B cell (primary cell): ENCODE measurements at regions not wholly inside any gene's neighbourhood (a gene's known extent, or its start where the extent isn't known, plus 50 kb on each side); places are given as distances from the start of the nearest gene placed in this dataset.

ENCODE experiments used
- ATAC-seq: fragments of 200-7000 bp; cut with Tn5 transposase; one replicate; pipeline ENCODE4 v1.10.0; 2021; ENCODE audit warnings: low read depth, mild to moderate bottlenecking, moderate number of reproducible peaks, moderate library complexity
- CTCF ChIA-PET: fragments of 350-600 bp; sonication (Branson Sonifier 250); formaldehyde crosslinking; loops from one replicate; lab custom pipeline; 2021; ENCODE audit warnings: antibody characterized with exemption, inconsistent platforms; lab: Charles Lee
- POLR2A ChIA-PET: fragments of 350-600 bp; sonication (Branson Sonifier 250); formaldehyde crosslinking; loops from one replicate; lab custom pipeline; 2021; ENCODE audit warnings: antibody characterized with exemption; lab: Charles Lee
- DNase-seq: peaks from one replicate; pipeline ENCODE4 v3.0.0; 2013
- H2AFZ ChIP-seq: 2 replicates; pipeline ENCODE4 v1.6.1; 2012; ENCODE audit warnings: mild to moderate bottlenecking, low read depth, low read length; ENCODE audit not compliant: insufficient read depth, poor library complexity, severe bottlenecking
- H3K27ac ChIP-seq, 2 donors: 1 replicate in 1 of 2; 2 replicates in 1 of 2; pipeline ENCODE4 v1.5.1; 2012 to 2013; ENCODE audit warnings: low read length in 2 of 2, mild to moderate bottlenecking in 2 of 2, moderate library complexity in 1 of 2
- H3K27me3 ChIP-seq, 4 experiments: fragments of 200-600 bp in 1 of 4; sonication (generic) in 1 of 4; replicated peaks in 1 of 4; 1 replicate in 2 of 4; 2 replicates in 2 of 4; pipeline versions ENCODE4 v1.6.1 to v1.7.0; 2013 to 2016; ENCODE audit warnings: low read length in 3 of 4, mild to moderate bottlenecking in 2 of 4, mixed read lengths in 1 of 4, moderate library complexity in 1 of 4; ENCODE audit not compliant: insufficient read depth in 4 of 4, control insufficient read depth in 3 of 4; ENCODE audit errors: control extremely low read depth in 1 of 4
- H3K36me3 ChIP-seq, 2 experiments: replicated peaks in 1 of 2; 1 replicate in 1 of 2; 2 replicates in 1 of 2; pipeline versions ENCODE4 v1.6.1 to v1.7.1; 2013; ENCODE audit warnings: low read length in 1 of 2; ENCODE audit not compliant: insufficient read depth in 2 of 2, control insufficient read depth in 1 of 2; ENCODE audit errors: control extremely low read depth in 1 of 2, extremely low read depth in 1 of 2
- H3K4me1 ChIP-seq, 2 donors: fragments of 200-600 bp in 1 of 2; sonication (generic) in 1 of 2; 1 replicate in 1 of 2; 2 replicates in 1 of 2; pipeline versions ENCODE4 v1.5.1 to v1.6.1; 2013 to 2017; ENCODE audit warnings: low read length in 2 of 2; ENCODE audit not compliant: control insufficient read depth in 2 of 2, insufficient read depth in 2 of 2
- H3K4me2 ChIP-seq: replicated peaks from 2 replicates; pipeline ENCODE3; 2012; ENCODE audit warnings: mild to moderate bottlenecking, low read depth, low read length; ENCODE audit not compliant: poor library complexity, severe bottlenecking
- H3K4me3 ChIP-seq, 5 experiments: fragments of 200-600 bp in 1 of 5; sonication (generic) in 1 of 5; 1 replicate in 3 of 5; 2 replicates in 2 of 5; pipeline versions ENCODE4 v1.5.1 to v1.7.0; 2011 to 2016; ENCODE audit warnings: low read length in 4 of 5, mild to moderate bottlenecking in 4 of 5, low read depth in 2 of 5, control low read depth in 1 of 5, moderate library complexity in 1 of 5; ENCODE audit not compliant: insufficient read depth in 1 of 5; ENCODE audit errors: control extremely low read depth in 1 of 5, extremely low read depth in 1 of 5
- H3K79me2 ChIP-seq: fragments of 200-600 bp; sonication (generic); one replicate; pipeline ENCODE4 v1.6.0; 2016; ENCODE audit warnings: low read length; ENCODE audit not compliant: control insufficient read depth, insufficient read depth
- H3K9ac ChIP-seq: fragments of 200-600 bp; sonication (generic); 2 replicates; pipeline ENCODE4 v1.6.1; 2017; ENCODE audit warnings: mild to moderate bottlenecking, low read length, moderate library complexity
- H3K9me3 ChIP-seq, 3 donors: one replicate each; pipeline versions ENCODE4 v1.6.1 to v1.7.1; 2013; ENCODE audit warnings: low read length in 2 of 3; ENCODE audit not compliant: control insufficient read depth in 2 of 3, insufficient read depth in 1 of 3; ENCODE audit errors: control extremely low read depth in 1 of 3
- H4K20me1 ChIP-seq: 2 replicates; pipeline ENCODE4 v1.6.0; 2012; ENCODE audit warnings: mild to moderate bottlenecking, low read length; ENCODE audit not compliant: insufficient read depth, control insufficient read depth, poor library complexity, severe bottlenecking
- H3K27ac Mint-ChIP-seq: one replicate; pipeline ENCODE4 v1.8.0; 2021; ENCODE audit warnings: mixed read lengths
- H3K27me3 Mint-ChIP-seq: one replicate; pipeline ENCODE4 v1.8.0; 2021; ENCODE audit warnings: mixed read lengths
- H3K4me1 Mint-ChIP-seq: one replicate; pipeline ENCODE4 v1.8.0; 2021; ENCODE audit warnings: mixed read lengths
- H3K4me3 Mint-ChIP-seq: one replicate; pipeline ENCODE4 v1.8.0; 2021; ENCODE audit warnings: mixed read lengths
- H3K9me3 Mint-ChIP-seq: one replicate; pipeline ENCODE4 v1.8.0; 2022; ENCODE audit warnings: mixed read lengths; ENCODE audit not compliant: insufficient read depth
- CTCF ChIP-seq: fragments of 200-600 bp; IDR thresholded peaks from one replicate; pipeline ENCODE4 v1.8.0; 2022; ENCODE audit warnings: antibody characterized with exemption, mild to moderate bottlenecking
- EZH2 ChIP-seq: IDR thresholded peaks from 2 replicates; pipeline ENCODE4 v1.6.1; 2012; ENCODE audit warnings: borderline replicate concordance, low read depth, mild to moderate bottlenecking, moderate library complexity, low read length; ENCODE audit not compliant: insufficient read depth, poor library complexity, severe bottlenecking
- WGBS: methylation state at CpG from one replicate; pipeline ENCODE4 v1.1.5; 2013; ENCODE audit warnings: missing lambda C conversion rate; ENCODE audit not compliant: insufficient coverage; 5-methylcytosine and 5-hydroxymethylcytosine counted together
- intact Hi-C: fragments of 100-400 bp; cut with micrococcal nuclease; formaldehyde crosslinking; loops from one replicate; pipeline ENCODE4 v1.10.0; 2022

GRCh38 chr15:66646308-66646707 lies 55.7 kb upstream of the SMAD6 start:
- ChIA-PET POLR2A (no interaction called here), CTCF (no interaction called here)
- intact Hi-C loops: no loop called here
- Histone ChIP-seq H3K9ac (no peak overlapping the region), H3K4me2 (no peak overlapping the region), H3K79me2 (no peaks in the 10 kb centered on the region), H3K36me3 (no peaks in the 10 kb centered on the region), H3K9me3 (no peaks in the 10 kb centered on the region), H3K4me1 (no peaks in the 10 kb centered on the region), H3K4me3 (no peak overlapping the region), H4K20me1 (no peaks in the 10 kb centered on the region), H3K27me3 (peaks cover 0 to 4% (median 0%) of the 10 kb centered on the region in 4 experiments), H3K27ac (no peak overlapping the region), H2AFZ (no peak overlapping the region)
- WGBS: 71% methylated on average over 7 of the region's 9 CpGs
- Mint-ChIP-seq H3K9me3 (no peaks in the 10 kb centered on the region), H3K27ac (no peak overlapping the region), H3K4me3 (no peak overlapping the region), H3K27me3 (no peaks in the 10 kb centered on the region), H3K4me1 (no peaks in the 10 kb centered on the region)
- ATAC-seq (no peak), DNase-seq (no peak)
- no peak for TF ChIP-seq EZH2
- no peak for TF ChIP-seq CTCF

- ATAC-seq (no peak), DNase-seq (no peak)
- Histone ChIP-seq H3K4me1 (no peaks in the 10 kb centered on the region), H3K9ac (no peak overlapping the region), H3K36me3 (no peaks in the 10 kb centered on the region), H4K20me1 (no peaks in the 10 kb centered on the region), H3K9me3 (no peaks in the 10 kb centered on the region), H3K27me3 (peaks cover 0 to 4% (median 0%) of the 10 kb centered on the region in 4 experiments), H3K79me2 (no peaks in the 10 kb centered on the region), H3K27ac (no peak overlapping the region), H2AFZ (no peak overlapping the region), H3K4me3 (no peak overlapping the region), H3K4me2 (no peak overlapping the region)
- H3K4me3 Mint-ChIP-seq: no peak overlapping the region
- H3K4me1 Mint-ChIP-seq: no peaks in the 10 kb centered on the region
- ChIA-PET CTCF (no interaction called here), POLR2A (no interaction called here)
- no peak overlapping the region for H3K27ac Mint-ChIP-seq
- intact Hi-C loops: no loop called here
- H3K9me3 Mint-ChIP-seq: no peaks in the 10 kb centered on the region
- TF ChIP-seq EZH2 (no peak), CTCF (no peak)
- H3K27me3 Mint-ChIP-seq: no peaks in the 10 kb centered on the region
Measured at GRCh38 chr15:66646799-66647198, 55.2 kb upstream of the SMAD6 start.
